NCI-H446 treated with DMSO at 0.1 percent for 48 hours (cell line): ENCODE measurements at regions not wholly inside any gene's neighbourhood (a gene's known extent, or its start where the extent isn't known, plus 50 kb on each side); places are given as distances from the start of the nearest gene placed in this dataset.

Experiments used
- DNase-seq: peaks from one replicate; lab custom pipeline; 2025; lab: John Stamatoyannopoulos, UW

DNA sequence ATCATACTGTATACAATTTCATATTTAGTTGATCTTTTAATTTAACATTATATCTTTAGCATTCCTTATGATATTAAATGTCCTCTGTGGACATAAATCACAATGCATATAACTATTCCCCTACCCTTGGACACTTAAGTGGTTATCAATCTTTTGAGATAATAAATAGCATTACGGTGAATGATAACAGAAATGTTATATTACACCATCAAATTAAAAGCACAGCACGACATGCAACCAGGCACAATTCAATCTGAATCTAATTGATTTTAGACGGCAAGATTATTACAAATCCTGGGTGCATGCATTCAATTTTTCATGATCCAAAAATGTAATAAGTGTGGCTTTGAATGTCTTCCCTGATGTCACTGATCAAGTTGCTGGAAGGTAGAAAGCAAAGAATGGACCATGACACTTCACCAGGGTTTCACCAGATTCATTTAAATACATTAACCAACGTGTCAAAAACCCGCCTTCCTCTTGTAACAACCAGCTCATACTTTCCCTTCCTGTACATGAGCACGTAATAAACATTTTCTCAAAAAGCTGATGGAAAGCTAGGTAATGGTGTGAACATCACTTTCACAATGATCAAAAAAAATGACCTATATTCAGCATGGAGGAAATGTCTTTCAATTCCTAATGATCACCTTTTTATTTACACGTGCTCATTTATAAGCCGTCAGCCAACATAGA, 513.7 kb upstream of the ID2 start:
- no peak for DNase-seq

DNA sequence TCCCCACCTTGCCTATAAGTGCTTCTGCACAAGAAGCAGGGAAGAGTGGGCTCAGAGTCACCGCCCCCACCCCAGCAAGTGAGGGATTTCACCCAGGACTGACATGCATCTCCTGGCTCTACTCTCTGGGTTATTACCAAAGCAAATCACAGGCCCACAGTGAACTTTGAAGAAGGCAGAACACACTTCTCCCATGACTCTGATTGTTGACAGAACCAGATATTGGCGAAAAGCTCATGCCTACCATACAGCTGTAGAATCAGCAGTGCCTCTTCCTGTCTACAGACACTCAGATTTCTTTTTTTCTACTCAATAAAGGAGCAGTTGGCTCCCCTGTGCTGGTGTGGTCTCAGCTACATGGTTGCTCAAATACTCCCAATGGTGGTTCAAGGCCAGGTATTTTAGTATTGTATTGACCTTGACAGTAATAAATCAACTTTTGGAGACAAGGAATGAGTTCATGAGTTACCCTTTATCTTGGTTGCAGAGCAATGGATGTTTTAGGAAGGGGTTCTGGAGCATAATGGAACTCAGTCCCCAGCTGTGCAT, 512.9 kb upstream of the ID2 start:
- DNase-seq, result no peak

DNA sequence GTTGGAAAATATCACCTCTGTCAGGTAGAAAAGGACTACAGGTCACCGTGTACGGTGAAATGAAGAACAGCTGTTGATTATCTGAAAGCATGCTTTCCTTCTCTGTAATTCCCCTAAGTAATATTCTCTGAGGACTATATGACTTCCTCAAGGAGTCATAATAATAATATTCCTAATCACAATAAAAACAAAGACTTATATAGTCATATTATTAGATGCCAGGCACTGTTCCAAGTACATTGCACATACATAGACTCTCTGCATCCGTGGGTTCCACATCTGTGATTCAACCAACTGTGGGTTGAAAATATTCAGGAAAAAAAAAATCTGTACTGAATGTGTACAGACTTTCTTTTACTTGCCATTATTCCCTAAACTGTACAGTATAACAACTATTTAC, 512.4 kb upstream of the ID2 start:
- no peak for DNase-seq

DNA sequence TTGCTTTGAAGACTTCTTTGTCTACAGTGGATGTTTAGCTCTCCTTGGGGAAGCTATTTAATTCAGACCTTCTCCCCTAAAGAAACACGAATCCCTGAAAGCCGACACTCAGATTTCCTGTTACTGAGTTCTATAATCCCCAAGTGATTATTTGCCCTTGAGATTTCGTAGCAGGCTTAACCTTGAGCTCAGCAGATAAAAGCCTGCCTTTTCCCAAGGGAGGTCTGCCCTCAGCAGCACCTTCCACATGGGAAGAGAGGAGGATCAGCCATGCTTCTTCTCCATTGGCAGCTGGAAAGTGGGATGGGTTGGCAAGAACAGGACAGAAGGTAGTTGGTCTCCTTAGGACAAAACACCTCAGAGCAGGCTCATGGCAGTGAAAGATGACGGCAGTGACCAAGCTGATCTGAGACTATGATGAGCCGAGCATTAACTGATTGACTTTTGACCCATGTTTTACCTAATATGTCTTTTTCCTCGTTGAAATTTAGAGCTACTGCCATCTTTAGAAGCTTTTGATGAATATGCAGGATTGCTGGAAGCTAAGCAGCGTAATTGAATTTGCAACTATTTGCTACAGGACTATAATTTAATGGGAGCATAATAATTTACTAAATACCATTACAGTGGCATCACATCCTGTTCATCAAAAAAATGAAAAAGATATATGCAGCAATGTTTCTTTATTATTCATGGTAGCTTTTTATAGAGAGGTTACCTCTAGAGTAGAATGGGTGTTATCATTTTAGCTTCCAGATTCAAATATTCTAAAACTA, 511.1 kb upstream of the ID2 start:
- DNase-seq, result no peak

DNA sequence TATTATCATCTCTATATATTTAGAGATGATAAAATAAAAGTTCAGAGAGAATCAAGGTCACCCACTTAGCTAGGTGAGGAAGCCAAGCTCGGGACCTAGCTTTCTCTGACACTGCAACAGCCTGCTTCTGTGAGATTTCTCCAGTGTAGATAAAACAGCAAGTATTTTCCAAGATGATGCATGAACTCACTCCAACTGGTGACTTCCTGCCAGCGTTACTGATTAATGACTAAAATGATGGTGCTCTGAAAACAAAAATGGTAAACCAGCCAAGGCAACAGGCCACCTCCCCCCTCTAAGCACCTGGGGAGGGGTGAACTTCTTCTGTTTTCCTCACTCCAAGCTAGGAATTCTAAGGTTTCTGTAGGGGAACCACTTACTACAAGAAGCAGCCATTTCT, 510.2 kb upstream of the ID2 start:
- DNase-seq, result no peak

DNA sequence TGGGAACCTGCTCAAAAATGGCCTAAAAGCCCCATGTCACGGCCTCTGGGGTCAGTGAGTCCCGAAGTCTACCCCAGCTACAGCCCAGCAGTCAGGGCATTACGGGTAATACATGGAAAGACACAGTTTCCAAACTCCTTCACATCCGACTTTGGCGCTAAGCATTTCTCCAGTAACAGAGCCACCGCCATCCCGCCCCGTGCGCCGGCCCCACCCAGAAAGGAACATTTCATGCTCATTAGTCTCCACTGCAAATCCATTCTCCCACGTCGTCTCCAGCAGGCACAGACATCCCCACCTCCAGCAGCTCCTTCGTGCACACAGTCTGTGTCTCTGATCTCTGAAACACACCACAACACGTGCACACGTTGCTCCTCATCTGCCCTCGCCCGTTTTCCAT, 509.2 kb upstream of the ID2 start:
- DNase-seq, result no peak

DNA sequence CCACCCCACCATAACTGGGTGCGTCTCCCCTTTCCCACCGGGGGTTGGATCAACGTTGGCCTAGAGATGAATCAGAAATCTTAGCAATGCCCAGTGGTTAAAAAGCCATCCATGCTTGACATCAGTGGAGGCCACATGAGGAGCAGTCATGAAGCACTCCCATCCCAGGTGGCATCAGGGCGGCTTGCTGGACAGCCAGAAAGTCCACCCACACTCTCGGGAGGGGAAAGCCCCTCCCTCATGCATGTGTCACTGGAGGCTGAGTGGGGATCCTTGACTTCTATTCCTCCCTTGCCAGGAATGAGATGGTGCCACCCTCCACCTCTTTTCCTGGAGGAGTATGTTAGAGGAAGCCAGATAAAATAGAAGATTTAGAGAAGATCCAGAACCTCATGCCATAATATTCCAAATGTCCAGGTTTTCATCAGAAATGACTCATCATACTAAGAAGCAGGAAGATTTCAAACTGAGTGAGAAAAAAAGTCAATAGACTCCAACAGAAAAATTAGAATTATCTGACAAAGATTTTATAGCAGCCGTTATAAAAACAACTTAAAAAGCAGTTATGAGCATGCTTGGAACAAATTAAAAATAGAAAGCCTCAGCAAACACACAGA, 507.1 kb upstream of the ID2 start:
- DNase-seq, result no peak

DNA sequence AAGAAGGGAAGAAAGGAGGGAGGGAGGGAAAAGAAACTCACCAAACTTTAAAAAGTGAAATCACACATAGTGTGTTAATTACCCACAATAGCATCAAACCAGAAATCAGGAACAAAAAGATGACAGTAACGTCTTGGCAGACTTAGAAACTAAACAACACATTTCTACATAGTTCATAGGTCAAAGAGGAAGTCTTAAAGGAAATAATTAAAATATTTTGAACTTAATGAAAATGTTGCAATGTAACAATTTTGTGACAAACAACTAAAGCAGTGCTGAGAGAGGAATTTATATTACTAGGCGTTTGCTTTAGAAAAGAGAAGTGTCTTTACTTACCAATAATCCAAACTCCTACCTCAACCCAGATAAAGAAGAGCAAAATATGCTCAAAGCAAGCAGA, 505.0 kb upstream of the ID2 start:
- DNase-seq, result no peak

DNA sequence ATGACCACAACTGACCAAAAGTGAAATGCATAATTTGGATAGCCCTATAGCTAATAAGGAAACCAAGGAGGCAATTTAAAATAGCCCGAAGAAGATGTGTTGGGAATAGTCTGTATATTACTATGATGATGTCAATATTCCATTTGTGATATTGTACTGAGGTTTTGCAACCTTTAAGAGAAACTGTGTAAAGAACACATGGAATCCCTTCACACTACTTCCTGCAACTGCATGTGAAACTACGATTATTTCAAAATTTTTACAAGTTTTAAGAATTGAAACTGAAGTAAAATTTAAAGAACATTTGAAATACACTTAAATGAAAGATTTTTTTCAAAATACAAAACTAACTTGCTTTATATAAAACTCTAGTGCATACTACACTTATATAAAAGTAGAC, 504.3 kb upstream of the ID2 start:
- DNase-seq, result no peak

DNA sequence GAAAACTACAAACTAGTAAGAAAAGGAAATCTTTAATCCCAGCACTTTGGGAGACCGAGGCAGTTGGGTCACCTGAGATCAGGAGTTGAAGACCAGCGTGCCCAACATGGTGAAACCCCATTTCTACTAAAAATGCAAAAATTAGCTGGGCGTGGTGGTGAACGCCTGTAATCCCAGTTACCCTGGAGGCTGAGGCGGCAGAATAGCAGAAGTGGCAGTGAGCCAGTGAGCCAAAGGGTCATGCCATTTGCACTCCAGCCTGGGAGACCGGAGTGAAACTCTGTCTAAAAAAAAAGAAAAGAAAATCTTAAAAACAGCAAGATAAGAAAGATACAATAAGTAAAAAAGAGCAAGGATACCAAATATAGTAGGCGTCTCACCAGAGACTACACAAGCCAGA, 502.9 kb upstream of the ID2 start:
- no peak for DNase-seq

DNA sequence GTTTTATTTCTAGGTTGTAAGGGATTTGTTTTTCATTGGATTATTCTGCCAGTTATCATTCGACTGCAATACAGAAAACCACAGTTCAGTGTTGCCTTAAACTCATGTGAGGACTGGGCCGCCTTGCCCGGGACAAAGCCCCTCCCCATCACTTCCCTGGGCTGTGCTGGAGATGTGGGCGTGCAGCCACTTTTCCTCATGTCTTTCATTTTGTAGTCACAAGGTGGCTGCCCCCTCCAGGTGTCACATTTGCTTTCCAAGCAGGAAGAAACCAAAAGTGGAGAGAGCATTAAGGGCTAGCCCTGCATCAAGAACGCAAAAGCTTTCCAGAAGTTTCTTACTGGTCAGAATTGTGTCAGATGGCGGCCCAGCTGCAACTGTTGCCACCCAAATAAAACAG, 492.5 kb upstream of the ID2 start:
- no peak for DNase-seq

DNA sequence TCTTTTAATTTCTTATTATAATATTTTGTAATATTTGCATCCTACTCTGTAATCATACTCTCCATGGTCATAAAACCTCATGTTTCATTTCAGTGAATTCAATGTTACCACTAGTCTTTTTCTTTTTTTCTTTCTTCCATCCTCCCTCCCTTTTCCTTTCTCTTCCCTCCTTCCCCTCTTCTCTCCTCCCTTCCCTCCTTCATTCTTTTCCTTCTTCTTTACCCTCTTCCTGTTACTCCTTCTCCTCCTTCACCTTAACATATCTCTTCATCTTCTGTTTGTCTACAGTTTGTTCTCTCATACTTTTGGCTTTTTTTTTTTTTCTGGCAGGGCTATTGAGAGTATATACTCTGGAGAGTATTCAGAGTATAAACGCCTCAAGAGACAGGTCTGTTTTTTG, 491.6 kb upstream of the ID2 start:
- DNase-seq, result no peak

DNA sequence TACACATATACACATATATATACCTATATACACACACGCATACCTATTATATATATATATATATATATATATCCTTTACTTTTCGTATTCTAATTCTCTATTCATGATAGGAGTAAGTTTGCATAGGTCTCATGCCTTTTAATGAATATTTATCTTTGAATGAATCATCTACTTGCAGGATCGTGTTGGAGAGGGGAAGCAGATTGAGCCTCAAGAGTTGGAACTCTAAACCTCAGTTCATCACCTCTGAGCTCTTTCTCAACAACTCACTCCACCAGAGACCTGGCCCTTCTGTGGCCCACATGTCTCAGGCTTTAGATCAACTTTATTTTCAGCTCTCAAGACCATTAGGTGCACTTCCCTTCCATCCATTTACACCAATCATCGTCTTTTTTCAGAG, 490.4 kb upstream of the ID2 start:
- no peak for DNase-seq

DNA sequence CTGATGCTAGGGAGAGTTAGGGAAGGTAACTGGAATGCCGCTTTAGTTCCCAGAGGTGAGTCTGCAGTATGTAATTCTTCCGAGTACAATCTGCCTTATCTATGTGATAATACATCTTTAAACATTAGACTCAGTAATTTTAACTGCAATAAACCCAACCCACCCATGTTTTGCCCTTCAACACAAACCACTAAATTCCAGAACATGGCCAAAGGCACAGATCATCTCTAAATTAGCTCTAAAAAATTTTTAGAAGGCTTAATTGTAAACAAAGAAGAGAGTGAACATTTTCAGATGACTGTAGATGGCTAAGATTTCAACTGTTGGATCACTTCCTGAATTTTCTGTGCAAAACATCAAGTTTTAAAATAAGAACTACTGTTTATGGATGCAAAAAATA, 488.7 kb upstream of the ID2 start:
- no peak for DNase-seq

DNA sequence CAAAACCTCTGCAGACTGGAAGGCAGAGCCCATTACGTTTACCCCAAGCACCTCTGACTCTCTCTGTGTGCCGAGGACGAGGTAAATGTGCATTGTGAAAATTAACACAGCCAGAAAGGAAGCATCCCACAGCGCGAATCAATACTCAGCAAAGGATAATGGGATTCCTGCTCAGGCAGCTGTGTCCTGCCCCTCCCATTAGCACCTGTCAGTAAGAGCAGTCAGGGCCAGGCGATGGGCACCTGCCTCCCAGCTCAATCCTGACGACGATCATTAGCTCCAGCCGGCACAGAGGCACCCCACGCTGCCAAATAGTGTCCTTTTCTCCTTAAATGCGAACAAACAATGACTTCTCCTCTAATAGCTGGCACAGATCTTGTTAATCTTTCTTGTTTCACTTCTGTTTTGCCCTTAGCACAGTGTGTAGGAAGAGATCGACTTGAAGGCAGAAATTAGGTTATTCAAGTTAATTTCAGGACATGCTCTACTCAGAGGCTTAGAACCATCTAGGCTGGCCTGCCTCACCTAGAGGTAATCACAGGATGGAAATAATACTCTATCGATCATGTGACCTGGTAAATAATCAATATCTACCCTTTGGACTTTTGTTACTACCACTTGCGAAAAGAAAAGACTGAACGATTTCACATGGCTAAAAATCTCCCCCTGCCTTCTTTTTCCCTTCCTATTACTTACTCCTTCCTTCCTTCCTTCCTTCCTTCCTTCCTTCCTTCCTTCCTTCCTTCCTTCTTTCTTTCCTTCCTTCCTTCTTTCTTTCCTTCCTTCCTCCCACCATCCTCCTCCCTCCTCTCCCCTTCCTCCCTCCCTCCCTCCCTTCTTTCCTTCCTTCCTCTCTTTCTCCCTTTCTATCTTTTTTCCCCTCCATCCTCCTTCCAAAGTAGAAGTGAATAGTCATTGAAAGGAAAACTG, 487.9 kb upstream of the ID2 start:
- DNase-seq, result no peak

DNA sequence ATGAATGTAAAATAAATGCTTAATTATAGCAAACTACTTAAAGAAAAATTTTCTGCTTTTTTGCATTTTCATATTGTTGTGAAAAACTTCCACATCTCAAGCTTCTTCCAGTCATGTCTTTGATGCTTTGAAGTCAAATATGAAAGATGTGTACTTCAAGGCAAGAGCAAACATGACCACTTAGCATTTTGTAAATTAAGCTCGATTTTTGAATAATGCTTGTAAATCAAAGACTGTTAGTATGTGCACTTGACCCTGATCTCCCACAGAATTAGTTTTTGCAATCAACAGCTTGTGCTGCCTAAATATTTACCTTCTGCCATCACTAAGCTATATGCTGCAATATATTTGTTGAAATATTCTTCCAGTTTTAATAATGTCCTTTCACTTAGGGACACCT, 486.1 kb upstream of the ID2 start:
- DNase-seq, result no peak

DNA sequence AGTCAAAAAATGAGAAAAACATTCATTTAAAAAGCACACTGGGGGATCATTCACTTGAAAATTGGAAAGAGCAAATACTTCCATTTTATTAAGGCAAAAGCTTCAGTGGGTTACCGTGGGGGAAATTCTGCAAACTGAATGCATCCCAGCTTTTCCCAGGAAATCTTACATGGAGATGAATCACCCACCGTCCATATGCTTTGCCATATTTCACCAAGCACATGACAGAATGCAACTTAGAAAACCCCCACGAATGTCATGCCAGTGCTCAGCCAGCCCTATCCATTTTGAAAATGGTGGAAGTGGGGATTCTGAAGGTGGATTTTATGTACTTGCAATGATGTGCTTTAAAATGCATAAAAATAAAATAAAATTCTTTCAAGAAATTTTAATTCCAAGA, 485.5 kb upstream of the ID2 start:
- DNase-seq, result peak; percentile 26

DNA sequence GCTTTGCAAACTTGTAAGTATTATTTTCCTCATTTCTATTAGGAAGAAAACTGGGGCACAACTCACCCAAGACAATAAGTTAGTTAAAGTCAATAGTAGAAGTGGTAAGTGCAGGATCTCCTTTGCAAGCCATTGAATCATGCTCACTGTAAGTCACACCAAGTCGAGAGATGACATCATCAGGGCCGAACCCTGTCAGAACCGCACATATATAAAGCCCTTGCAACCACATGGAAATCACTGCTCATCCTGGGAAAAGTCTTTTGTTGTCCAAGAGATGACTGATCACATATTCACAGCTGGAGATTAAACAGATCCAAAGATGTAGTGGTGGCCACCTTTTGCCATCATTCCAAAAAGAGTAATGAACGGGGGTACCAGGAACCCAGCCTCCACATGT, 484.8 kb upstream of the ID2 start:
- DNase-seq, result no peak

DNA sequence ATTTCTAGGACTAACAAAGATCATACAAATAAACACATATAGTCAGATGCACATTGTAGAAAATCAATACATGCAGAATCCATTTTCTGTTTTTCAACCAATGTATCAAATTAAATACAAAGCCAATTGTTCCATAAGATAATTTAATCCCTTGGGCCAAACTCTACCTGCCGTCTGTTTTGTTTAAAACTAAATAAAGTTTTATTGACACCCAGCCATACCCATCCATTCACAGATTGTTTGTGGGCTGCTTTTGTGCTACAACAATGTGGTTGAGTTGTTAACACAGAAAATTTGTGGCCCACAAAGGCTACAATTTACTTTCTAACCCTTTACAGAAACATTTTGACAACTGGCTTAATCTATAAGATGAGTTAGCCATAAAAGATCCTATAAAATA, 484.0 kb upstream of the ID2 start:
- no peak for DNase-seq

DNA sequence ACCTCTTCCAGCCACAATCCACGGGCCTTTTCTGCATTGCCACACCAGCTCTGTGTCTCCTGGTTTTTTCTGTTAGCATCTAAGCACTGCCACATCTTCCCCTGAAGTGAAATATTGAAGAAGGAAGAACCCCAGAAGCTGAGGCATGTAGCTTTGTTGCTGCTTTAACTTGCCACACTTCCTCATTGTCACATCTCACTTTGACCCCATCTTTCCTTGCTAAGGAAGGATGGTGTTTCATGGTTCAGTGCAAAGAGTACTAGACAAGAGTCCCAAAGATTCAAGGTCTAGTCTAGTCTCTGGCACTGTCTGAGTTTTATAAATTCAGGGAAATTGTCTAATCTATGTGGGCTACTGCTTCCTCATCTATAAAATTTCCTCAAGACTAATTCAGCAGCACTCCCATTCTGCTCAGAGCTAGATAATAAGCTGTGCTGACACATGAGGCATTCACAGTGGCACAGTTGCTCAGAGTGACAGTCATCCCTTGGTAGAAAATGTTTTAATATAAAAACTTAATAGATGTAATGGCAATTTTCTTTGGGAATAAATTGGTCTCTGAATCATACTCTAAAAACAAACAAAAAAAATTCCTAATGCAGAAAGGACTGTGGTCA, 483.0 kb upstream of the ID2 start:
- no peak for DNase-seq

DNA sequence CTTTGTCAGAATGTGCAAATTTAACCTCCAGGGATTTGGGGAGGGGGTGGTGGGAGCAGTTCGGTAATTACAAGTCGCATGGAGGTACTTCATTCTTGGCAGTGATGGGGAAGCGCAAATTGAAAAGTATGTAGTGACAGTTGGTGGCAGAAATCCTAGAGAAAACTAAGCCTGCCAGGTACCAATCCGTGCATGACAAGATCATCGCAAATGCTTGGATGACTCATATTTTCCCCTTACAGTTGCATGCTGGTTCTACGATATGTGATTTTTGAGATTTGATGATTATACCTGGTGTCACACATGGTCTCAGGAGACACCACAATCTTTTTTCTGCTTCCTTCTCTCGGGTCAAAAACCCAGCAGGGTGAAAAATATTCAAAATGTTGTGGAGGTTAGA, 479.7 kb upstream of the ID2 start:
- DNase-seq, result peak; percentile 90

DNA sequence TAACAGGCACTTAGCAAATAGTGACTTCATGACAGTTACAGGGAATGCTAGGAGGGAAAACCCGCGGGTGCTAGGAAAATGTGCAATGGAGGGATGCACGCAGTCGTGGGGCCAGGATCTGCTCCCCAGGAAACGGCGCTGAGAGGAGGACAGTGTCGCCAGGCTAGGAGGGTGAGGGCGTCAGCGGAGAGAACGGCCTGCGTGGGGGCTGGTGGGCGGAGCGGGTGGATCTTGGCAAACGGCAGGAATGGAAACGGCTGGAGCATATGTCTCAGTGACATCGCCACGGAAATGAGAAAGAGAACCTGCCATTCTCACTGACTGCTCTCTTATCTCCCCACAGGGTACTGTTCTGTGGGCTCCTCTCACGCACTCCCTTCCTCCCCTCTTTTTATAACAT, 478.5 kb upstream of the ID2 start:
- peak; percentile 53 for DNase-seq
